Neural progenitor cell (in vitro differentiated cells): ENCODE measurements at regions not wholly inside any gene's neighbourhood (a gene's known extent, or its start where the extent isn't known, plus 50 kb on each side); places are given as distances from the start of the nearest gene placed in this dataset.
"Not testable (repeated sequence)": the region's sequence is repeated elsewhere in the genome, so short reads cannot be mapped to it uniquely, and the experiment has no call there.

Source experiments
- DNase-seq: peaks from one replicate; pipeline ENCODE4 v3.0.0-alpha.2; 2016; ENCODE audit warnings: low spot score
- H2AFZ ChIP-seq: fragments of 200-600 bp; sonication (generic); replicated peaks from 2 replicates; pipeline ENCODE4 v1.6.1; 2016; ENCODE audit warnings: antibody characterized with exemption
- H3F3A ChIP-seq: fragments of 200-600 bp; sonication (generic); 2 replicates; pipeline ENCODE4 v1.6.1; 2016; ENCODE audit warnings: antibody characterized with exemption, low read depth
- H3K27ac ChIP-seq: fragments of 200-600 bp; sonication (generic); 2 replicates; pipeline ENCODE4 v1.5.1; 2016; ENCODE audit warnings: mild to moderate bottlenecking
- H3K27me3 ChIP-seq: fragments of 200-600 bp; sonication (generic); 2 replicates; pipeline ENCODE4 v1.6.1; 2016; ENCODE audit warnings: mild to moderate bottlenecking, moderate library complexity
- H3K36me3 ChIP-seq: fragments of 200-600 bp; sonication (generic); 2 replicates; pipeline ENCODE4 v1.5.1; 2016
- H3K4me1 ChIP-seq: fragments of 200-600 bp; sonication (generic); 2 replicates; pipeline ENCODE4 v1.6.1; 2016; ENCODE audit warnings: mixed run types
- H3K4me2 ChIP-seq: fragments of 200-600 bp; sonication (generic); 2 replicates; pipeline ENCODE4 v1.6.1; 2016
- H3K4me3 ChIP-seq: fragments of 200-600 bp; sonication (generic); 2 replicates; pipeline ENCODE4 v1.5.1; 2016
- H3K79me2 ChIP-seq: fragments of 200-600 bp; sonication (generic); 2 replicates; pipeline ENCODE4 v1.6.1; 2016; ENCODE audit warnings: low read depth
- H3K9ac ChIP-seq: fragments of 200-600 bp; sonication (generic); 2 replicates; pipeline ENCODE4 v1.6.1; 2016
- H3K9me3 ChIP-seq: fragments of 200-600 bp; sonication (generic); 2 replicates; pipeline ENCODE4 v1.5.1; 2016; ENCODE audit warnings: low read depth
- H4K20me1 ChIP-seq: fragments of 200-600 bp; sonication (generic); 2 replicates; pipeline ENCODE4 v1.6.1; 2016; ENCODE audit warnings: low read depth
- H3K27ac Mint-ChIP-seq: 3 replicates; pipeline ENCODE4 v1.8.0; 2021; ENCODE audit warnings: mixed read lengths
- H3K27me3 Mint-ChIP-seq: 2 replicates; pipeline ENCODE4 v1.8.0; 2022; ENCODE audit warnings: low read depth, mild to moderate bottlenecking, inconsistent platforms, moderate library complexity, mixed read lengths; ENCODE audit not compliant: insufficient read depth
- H3K36me3 Mint-ChIP-seq: 3 replicates; pipeline ENCODE4 v1.8.0; 2021; ENCODE audit warnings: mixed read lengths
- H3K4me1 Mint-ChIP-seq: 3 replicates; pipeline ENCODE4 v1.8.0; 2021; ENCODE audit warnings: mixed read lengths
- H3K4me3 Mint-ChIP-seq: 3 replicates; pipeline ENCODE4 v1.8.0; 2021; ENCODE audit warnings: mild to moderate bottlenecking, moderate library complexity, mixed read lengths
- H3K9me3 Mint-ChIP-seq: 3 replicates; pipeline ENCODE4 v1.8.0; 2020; ENCODE audit warnings: mixed read lengths
- CTCF ChIP-seq: fragments of 200-600 bp; sonication (generic); IDR thresholded peaks from 2 replicates; pipeline ENCODE4 v1.5.1; 2017; ENCODE audit warnings: antibody characterized with exemption, mild to moderate bottlenecking
- EZH2 ChIP-seq: fragments of 200-600 bp; sonication (generic); IDR thresholded peaks from 2 replicates; pipeline ENCODE4 v1.6.1; 2017; ENCODE audit warnings: antibody characterized with exemption, mild to moderate bottlenecking, moderate library complexity
- EZH2phosphoT487 ChIP-seq: fragments of 200-600 bp; sonication (generic); IDR thresholded peaks from 2 replicates; pipeline ENCODE4 v1.6.1; 2017; ENCODE audit warnings: antibody characterized with exemption

- Histone ChIP-seq H2AFZ (peak overlapping the region; percentile 89), H3K36me3 (no peaks in the 10 kb centered on the region), H4K20me1 (no peaks in the 10 kb centered on the region), H3F3A (peaks cover 14% of the 10 kb centered on the region), H3K79me2 (peaks cover 5% of the 10 kb centered on the region), H3K4me3 (peak overlapping the region; percentile 43), H3K9ac (no peak overlapping the region), H3K27me3 (no peaks in the 10 kb centered on the region), H3K9me3 (peaks cover 5% of the 10 kb centered on the region), H3K27ac (no peak overlapping the region), H3K4me1 (peaks cover 6% of the 10 kb centered on the region), H3K4me2 (peak overlapping the region; percentile 72)
- no peak for DNase-seq
- Mint-ChIP-seq H3K4me3 (peak overlapping the region; percentile 79), H3K36me3 (no peaks in the 10 kb centered on the region), H3K9me3 (peaks cover 56% of the 10 kb centered on the region), H3K27me3 (peaks cover 6% of the 10 kb centered on the region), H3K4me1 (peaks cover 7% of the 10 kb centered on the region), H3K27ac (peak overlapping the region; percentile 42)
- TF ChIP-seq EZH2phosphoT487 (no peak), CTCF (no peak), EZH2 (no peak)
Measured at GRCh38 chr19:37313335-37313627, 57.6 kb upstream of the ZNF527 start.

- Mint-ChIP-seq H3K27me3 (peaks cover 4% of the 10 kb centered on the region), H3K36me3 (peaks cover 34% of the 10 kb centered on the region), H3K9me3 (peaks cover 68% of the 10 kb centered on the region), H3K4me3 (peak overlapping the region; percentile 94), H3K27ac (peak overlapping the region; percentile 86), H3K4me1 (peaks cover 7% of the 10 kb centered on the region)
- Histone ChIP-seq H3K27ac (peak overlapping the region; percentile 4), H4K20me1 (no peaks in the 10 kb centered on the region), H3K9me3 (no peaks in the 10 kb centered on the region), H3F3A (peaks cover 7% of the 10 kb centered on the region), H3K4me3 (peak overlapping the region; percentile 92), H3K9ac (peak overlapping the region; percentile 88), H3K79me2 (peaks cover 48% of the 10 kb centered on the region), H3K4me2 (peak overlapping the region; percentile 79), H2AFZ (peak overlapping the region; percentile 98), H3K27me3 (no peaks in the 10 kb centered on the region), H3K4me1 (no peaks in the 10 kb centered on the region), H3K36me3 (no peaks in the 10 kb centered on the region)
- peak; percentile 97 for DNase-seq
- peak; percentile 43 for TF ChIP-seq CTCF
- no peak for TF ChIP-seq EZH2
Measured at GRCh38 chr19:37317403-37318209, 53.3 kb upstream of the ZNF527 start.

GRCh38 chr19:37320988-37321387, 49.9 kb upstream of the ZNF527 start:
- H2AFZ ChIP-seq, H3F3A ChIP-seq, H3K4me1 Mint-ChIP-seq, H3K36me3 ChIP-seq, H3K9me3 ChIP-seq, H3K27me3 ChIP-seq, H3K27me3 Mint-ChIP-seq, H3K27ac Mint-ChIP-seq, H3K4me2 ChIP-seq, H3K4me3 ChIP-seq, H3K9ac ChIP-seq, H4K20me1 ChIP-seq, DNase-seq, H3K4me3 Mint-ChIP-seq, H3K27ac ChIP-seq, H3K4me1 ChIP-seq: not testable (repeated sequence)
- Mint-ChIP-seq H3K9me3 (peaks cover 63% of the 10 kb centered on the region), H3K36me3 (peaks cover 58% of the 10 kb centered on the region)
- peaks cover 51% of the 10 kb centered on the region for H3K79me2 ChIP-seq
